AG04449 (cell line): ENCODE measurements at regions not wholly inside any gene's neighbourhood (a gene's known extent, or its start where the extent isn't known, plus 50 kb on each side); places are given as distances from the start of the nearest gene placed in this dataset.

Experiments used
- CTCF ChIA-PET: fragments of 350-600 bp; formaldehyde crosslinking; extraction: SDS; loops from one replicate; lab custom pipeline; 2021; ENCODE audit warnings: antibody characterized with exemption; lab: Yijun Ruan, JAX
- POLR2A ChIA-PET: fragments of 400-600, 350-600 bp; formaldehyde crosslinking; extraction: SDS; loops from one replicate; lab custom pipeline; 2020; ENCODE audit warnings: antibody characterized with exemption, inconsistent platforms; lab: Yijun Ruan, JAX
- DNase-seq: peaks from one replicate; pipeline ENCODE4 v3.0.0-alpha.2; 2010; ENCODE audit warnings: low read depth, low spot score
- H3K4me3 ChIP-seq: 2 replicates; pipeline ENCODE4 v1.5.1; 2011; ENCODE audit warnings: low read depth, mild to moderate bottlenecking, control low read depth, low read length
- CTCF ChIP-seq: IDR thresholded peaks from one replicate; pipeline ENCODE4 v1.5.1; 2011; ENCODE audit warnings: mild to moderate bottlenecking, moderate library complexity, low read length, control low read depth, inconsistent platforms; ENCODE audit not compliant: insufficient read depth; ENCODE audit errors: missing control alignments

- POLR2A ChIA-PET = interaction anchor here (0.6 kb wide), 1 partner anchor 80 kb away, joined by 3 read pairs; no protein-coding TSS in a partner anchor
- TF ChIP-seq CTCF = no peak
- no peak overlapping the region for H3K4me3 ChIP-seq
- no peak for DNase-seq
- CTCF ChIA-PET = no interaction called here
Measured at GRCh38 chr6:1229301-1229700, 82.6 kb upstream of the FOXQ1 start.

GRCh38 chr6:1228754-1229191, 83.1 kb upstream of the FOXQ1 start:
- TF ChIP-seq CTCF = no peak
- ChIA-PET CTCF (no interaction called here), POLR2A (interaction anchor here (0.6 kb wide), 1 partner anchor 81 kb away, joined by 3 read pairs; no protein-coding TSS in a partner anchor)
- DNase-seq = no peak
- H3K4me3 ChIP-seq = no peak overlapping the region

GRCh38 chr6:1227935-1228753, 83.8 kb upstream of the FOXQ1 start:
- ChIA-PET CTCF (no interaction called here), POLR2A (no interaction called here)
- no peak overlapping the region for H3K4me3 ChIP-seq

GRCh38 chr6:1227600-1227934, 84.3 kb upstream of the FOXQ1 start:
- no peak overlapping the region for H3K4me3 ChIP-seq
- POLR2A ChIA-PET = no interaction called here
- CTCF ChIA-PET = no interaction called here
- DNase-seq = no peak
- TF ChIP-seq CTCF = no peak

More at GRCh38 chr6:1227935-1228753, 83.8 kb upstream of the FOXQ1 start:
- DNase-seq = no peak
- no peak for TF ChIP-seq CTCF

GRCh38 chr6:1226277-1227099, 85.4 kb upstream of the FOXQ1 start:
- no peak for DNase-seq
- no peak overlapping the region for H3K4me3 ChIP-seq
- CTCF ChIA-PET = no interaction called here
- no peak for TF ChIP-seq CTCF
- POLR2A ChIA-PET = no interaction called here

GRCh38 chr6:1224514-1224913, 87.4 kb upstream of the FOXQ1 start:
- DNase-seq = no peak
- ChIA-PET POLR2A (no interaction called here), CTCF (no interaction called here)
- no peak overlapping the region for H3K4me3 ChIP-seq
- TF ChIP-seq CTCF = no peak
